Activated CD4-positive, CD25-positive, alpha-beta regulatory T cell (primary cell): ENCODE measurements at regions not wholly inside any gene's neighbourhood (a gene's known extent, or its start where the extent isn't known, plus 50 kb on each side); places are given as distances from the start of the nearest gene placed in this dataset.

Source experiments
- DNase-seq, 4 experiments: peaks; one replicate each; lab custom pipeline; 2025; lab: John Stamatoyannopoulos, UW

DNA sequence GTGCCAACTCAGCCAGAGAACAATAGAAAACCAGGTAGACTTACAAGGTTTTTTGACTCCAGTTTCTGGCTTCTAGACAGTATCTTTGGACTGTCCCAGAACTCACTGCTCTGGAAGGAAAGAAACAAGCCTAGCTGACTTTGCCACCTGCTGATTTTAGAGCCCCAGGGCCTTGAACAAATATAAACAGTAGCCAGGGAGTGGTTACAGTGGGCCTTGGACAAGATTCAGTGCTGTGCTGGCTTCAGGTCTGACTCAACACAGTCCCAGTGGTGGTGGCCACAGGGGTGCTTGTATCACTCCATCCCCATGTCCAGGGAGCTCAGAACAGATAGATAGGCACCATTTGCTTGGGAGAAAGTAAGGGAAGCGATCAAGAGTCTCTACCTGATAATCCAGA is 694.1 kb upstream of the ADGRL3 start:
- no peak for DNase-seq

DNA sequence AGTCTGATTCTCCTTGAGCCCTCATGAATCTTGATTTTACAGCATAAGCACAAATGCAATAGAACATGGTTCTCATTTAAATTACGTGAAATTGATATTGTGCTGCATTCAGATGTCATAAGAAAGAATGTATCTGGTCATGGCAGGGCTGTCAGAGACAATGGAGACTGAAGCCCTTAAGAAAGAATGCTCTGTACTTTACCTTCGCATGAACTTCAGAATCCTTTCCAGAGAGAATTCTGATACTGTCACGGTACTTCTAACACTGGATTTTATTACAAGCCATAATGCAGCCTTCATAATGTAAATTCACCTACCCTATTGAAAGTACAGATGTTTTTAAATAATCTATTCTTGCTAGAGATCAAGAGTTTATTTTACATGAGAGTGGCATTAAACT is 677.9 kb upstream of the ADGRL3 start:
- no peak for DNase-seq

DNA sequence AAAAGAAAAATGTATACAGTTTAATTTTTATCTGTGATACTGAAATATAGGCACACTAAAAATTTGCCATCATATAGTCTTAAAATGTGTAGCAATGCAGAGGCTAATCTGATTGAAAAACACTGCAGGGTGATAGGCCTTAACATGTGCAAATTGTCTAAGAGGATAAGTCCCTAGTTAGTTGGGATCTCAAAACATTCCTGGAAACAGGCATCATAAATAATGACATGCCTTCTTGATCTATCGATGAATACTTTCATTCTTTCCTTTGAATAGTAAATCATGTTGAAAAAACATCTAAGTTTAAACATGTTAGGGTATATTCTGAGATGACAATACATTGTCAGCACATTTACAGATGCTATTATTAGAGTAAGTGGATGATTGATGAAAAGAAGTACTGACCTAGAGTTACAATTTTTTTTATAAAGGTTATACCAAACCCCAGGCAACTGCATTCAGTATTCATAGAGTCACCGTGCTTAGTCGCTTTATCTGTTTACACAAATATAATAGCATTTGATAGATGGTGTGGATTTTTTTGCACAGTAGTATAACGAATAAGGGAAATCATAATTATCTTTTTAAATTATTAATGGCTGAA is 668.2 kb upstream of the ADGRL3 start:
- no peak for DNase-seq

- DNase-seq: no peak
Measured at GRCh38 chr4:60544981-60545380, 655.1 kb upstream of the ADGRL3 start.

DNA sequence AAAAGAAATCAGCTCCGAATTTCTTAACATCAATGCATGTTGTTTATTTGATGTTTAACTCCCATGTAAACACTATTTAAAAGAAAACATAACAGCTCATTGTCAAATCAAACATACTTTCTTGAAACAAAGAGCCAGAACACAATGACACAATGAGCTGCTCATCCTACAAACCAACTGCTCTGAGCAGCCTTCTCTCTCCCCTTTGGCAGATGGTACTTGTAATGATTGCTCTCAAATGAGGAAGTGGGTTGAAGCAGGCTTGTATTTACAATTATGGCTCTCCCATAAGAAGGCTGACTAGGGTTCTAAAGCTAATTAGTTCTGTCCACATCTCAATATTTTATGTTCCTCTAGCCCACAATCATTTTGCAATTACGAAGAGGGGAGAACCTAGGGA is 637.8 kb upstream of the ADGRL3 start:
- DNase-seq: no peak

DNA sequence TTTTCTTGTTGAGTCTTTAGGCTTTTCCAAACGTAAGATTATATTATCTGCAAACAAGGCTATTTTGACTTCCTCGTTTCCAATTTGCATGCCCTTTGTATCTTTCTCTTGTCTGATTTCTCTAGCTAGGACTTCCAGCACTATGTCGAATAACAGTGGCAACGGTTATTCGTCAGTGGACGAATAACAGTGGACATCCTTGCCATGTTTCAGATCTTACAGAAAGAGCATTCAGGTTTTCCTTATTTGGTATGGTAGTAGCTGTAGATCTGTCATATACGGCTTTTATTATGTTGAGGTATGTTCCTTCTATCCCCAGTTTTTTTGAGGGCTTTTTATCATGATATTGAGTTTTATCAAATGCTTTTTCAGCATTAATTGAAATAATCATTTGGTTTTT is 634.6 kb upstream of the ADGRL3 start:
- DNase-seq: no peak

DNA sequence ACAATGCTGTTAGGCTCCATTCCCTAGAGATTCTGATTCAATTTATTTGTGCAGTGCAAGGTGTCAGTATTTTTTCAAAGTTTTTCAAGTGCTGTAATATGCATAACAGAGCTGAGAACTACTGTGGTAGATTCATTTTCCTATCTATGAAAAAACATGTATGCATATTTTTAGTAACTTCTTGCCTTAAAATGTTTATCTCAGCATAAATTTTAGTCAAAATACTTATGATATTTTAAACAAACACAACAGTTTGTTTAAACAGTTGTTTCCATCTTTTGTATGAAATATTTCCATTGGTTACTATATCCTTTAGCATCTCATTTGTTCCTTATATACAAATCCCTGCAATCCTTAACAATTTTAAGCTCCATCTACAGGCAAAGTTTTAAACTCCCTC is 624.8 kb upstream of the ADGRL3 start:
- DNase-seq: no peak

DNA sequence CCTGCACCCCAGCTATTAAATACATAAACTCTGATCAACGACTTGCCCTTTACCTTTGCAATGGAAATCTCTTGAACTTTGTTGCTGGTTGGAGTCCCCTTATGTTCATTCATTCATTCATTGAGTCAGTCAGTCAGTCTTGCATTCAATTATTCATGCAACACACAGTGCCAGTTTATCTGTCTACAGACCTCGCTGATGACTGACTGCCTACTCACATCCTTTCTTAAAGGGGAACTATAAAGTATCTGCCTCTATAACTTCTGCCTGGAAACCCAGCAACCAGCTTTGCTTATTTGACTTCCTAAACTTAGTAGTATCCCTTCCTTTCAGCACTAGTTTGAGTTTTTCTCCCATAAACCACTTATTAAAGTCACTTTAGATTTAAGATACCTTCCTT is 620.8 kb upstream of the ADGRL3 start:
- DNase-seq: no peak

DNA sequence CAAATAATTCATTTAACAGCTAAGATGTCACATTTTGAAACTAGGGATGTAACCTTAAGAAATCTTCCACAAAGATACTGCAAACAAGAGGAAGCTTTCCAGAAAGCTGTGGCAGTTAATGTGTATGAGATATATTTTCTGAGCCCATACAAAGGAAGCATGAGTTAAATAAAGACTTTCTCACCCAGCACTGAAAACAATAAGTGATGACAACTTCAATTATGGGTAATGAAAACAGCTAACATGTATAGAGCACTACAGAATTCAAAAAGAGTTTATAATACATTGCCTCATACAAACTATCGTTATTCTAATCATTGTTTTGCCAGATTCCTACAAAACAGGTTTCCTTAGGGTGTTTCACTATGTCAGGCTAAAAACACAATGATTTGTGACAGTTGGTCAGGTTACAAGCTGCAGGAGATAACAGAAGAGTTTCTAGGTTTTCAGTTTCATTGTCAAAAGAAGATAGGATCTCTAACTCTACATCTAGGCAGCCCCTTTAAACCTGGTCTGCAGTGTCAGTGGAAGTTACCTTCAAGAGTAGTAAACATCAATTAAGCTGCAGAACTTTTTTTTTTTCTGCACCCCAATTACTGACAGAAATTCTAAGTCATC is 618.1 kb upstream of the ADGRL3 start:
- no peak for DNase-seq

DNA sequence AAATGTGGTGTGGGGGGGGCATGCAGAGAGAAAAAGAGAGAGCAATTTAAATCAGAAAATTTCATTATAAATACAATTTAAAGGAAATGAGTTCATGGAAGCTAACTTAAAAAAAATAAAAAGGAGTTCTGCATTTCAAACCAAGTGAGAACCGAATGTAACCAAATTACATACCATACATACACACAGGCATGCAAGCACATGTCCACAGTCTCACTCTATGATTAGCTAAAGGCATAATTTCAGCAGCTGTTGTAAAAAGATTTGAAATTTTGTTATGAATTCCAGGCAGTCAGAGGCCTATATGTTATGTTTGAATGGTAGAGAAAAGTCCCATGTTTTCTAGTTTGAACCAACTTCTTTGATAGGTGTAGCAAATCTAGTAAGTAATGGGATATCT is 611.6 kb upstream of the ADGRL3 start:
- DNase-seq: no peak

DNA sequence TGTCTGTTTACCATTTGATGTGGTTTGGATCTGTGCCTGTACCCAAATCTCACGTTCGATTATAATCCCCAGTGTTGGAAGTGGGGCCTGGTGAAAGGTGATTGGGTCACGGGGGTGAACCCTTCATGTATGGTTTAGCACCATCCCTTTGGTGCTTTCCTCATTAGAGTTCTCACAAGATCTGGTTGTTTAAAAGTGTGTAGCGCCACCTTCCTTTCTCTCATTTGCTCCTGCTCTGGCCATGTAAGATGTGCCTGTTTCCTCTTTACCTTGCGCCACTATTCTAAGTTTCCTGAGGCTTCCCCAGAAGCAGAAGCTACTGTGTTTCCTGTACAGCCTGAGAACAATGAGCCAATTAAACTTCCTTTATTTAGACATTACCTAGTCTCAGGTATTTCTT is 610.7 kb upstream of the ADGRL3 start:
- DNase-seq: no peak

DNA sequence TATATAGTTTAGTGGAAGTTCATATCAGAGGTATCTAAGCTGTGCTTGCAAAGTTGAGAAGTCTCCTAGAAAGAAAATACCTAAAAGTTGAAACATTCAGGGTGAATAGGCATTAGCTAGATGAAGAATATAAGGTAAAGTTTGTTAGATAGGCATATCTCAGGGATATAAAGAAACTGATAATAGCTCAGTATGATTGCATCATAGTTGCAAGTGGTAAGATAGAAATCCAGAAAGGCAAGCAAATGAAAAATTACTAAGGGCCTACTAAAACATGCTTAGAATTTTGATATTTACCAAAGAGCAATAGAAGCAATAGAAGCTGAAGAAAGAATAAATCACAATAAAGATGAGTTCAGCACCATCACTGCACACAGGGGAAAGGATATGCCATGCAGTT is 610.0 kb upstream of the ADGRL3 start:
- no peak for DNase-seq

- no peak for DNase-seq
Measured at GRCh38 chr4:60605646-60606354, 594.3 kb upstream of the ADGRL3 start.

- DNase-seq: no peak
Measured at GRCh38 chr4:60611762-60612496, 588.2 kb upstream of the ADGRL3 start.

GRCh38 chr4:60617731-60618130 is 582.4 kb upstream of the ADGRL3 start:
- DNase-seq: no peak

DNA sequence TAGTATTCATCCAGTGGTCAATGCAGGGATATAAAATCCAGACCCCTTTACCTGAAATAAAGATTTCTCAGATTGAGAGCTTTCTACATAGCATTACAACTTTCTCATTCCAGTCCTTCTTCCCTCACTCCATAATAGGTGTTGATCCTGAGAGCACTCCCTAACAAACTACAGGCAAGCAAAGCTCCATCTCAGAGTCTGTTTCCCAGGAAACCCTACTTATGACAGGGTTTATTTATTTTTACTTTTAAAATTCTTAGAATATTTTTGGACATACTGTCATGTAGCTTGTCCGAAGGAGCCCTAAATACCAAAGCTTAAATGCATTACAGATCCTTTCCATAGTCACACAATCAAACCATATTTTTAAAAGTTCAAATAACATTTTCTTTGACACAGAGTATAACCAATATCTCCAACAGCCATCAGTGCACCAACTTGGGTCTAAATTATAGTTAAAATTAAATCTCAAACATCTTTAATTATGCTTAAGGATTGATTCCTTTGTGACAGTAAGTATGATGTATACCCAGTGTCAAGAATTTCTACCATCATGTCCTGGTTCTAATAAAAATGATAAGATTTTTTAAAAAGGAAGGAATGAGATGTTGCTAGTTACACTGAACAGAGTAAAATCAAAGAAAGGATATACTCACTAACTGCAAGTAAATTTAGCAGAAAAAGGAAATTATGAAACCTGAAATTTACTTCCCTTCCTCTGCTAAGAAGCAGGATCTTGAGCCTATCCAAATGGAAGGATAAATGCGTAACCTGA is 580.4 kb upstream of the ADGRL3 start:
- no peak for DNase-seq

DNA sequence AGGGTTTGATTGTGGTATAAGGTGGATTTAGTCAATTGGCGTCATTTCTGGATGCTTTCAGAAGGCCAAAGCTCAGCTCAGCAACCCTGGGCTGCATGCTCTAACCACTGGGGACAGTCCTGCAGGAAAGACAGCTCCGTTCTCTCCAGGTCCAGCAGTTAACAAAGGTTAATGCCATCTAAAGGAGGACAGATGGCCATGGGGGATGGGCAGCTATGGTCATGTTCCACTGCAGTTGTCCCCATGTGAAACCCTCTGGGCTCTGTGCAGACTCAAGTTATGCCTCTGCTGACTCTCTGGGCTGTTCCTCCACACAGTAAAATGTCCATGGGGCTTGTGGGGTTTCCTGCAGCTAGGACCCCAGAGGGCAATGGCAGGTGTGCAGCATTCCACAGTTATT is 562.1 kb upstream of the ADGRL3 start:
- DNase-seq: no peak

DNA sequence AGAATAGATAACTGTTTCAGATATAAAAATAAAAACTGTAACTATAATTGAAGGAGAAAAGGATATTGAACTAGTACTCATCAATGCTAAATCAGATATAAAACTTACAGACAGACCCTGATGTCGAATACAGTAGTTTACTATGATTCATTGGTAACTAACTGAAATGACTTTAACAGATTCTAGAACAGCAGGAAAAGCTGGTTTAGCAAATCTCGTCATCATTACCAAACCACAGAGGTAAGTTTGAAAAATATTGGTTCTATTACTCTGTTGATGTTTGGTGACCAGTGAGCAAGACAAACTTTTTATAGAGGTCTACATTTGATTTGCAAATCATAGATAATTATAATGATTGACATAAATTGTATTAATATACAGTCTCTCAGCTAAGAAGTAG is 551.4 kb upstream of the ADGRL3 start:
- DNase-seq: no peak

DNA sequence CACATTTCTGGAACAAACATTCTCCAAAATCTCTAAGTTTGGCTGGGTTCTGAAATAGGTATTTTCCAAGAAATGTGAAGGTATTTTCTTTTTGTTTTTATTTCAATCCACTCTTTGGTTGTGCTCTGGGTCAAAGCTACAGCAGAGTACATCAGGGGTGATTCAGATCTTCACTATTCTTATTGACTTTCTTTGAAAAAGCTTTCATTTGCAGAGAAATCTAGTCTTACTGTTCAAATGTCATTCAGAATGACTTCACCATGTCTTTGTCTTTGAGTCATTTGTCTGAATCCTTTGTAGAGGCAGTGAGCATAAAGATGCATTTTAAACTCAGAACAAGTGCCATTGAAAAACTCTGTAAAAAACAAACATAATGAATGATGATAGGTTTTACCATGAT is 547.2 kb upstream of the ADGRL3 start:
- DNase-seq: no peak

DNA sequence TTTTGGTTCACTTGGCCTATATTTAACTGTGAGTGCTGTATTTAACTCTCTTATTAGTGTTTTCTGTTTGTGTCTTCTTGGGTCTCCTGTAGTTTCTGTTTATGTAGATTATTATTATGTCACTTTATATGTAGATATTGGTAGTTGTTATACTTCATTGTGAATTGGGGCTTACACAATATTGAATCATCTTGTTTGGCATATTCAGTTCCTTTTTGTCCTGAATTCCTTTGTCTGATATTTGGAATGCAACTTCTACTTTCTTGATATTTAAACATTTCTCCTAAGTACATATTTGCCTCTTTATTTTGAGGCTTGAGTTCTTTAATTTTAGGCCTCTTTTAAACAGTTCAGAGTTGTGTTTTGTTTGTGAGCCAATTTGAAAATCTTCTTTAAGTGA is 544.8 kb upstream of the ADGRL3 start:
- DNase-seq: no peak

DNA sequence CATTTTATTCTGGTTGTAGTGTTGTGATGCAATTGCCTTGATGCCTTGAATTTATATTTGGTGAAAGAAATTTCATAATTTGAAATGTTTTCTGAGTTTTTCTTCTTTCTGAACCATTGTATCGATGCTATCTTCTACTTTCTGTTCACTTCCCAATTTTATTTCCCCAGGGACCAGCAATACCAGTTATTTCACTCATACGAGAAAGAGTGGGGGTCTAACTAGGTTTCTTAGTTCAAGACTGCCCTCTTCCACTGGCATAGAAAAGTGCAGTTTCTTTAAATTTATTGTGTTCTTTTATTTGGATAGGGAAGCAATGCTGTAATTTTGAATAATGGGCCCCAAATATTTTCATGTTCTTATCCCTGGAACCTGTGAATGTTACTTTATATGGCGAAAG is 544.0 kb upstream of the ADGRL3 start:
- no peak for DNase-seq

DNA sequence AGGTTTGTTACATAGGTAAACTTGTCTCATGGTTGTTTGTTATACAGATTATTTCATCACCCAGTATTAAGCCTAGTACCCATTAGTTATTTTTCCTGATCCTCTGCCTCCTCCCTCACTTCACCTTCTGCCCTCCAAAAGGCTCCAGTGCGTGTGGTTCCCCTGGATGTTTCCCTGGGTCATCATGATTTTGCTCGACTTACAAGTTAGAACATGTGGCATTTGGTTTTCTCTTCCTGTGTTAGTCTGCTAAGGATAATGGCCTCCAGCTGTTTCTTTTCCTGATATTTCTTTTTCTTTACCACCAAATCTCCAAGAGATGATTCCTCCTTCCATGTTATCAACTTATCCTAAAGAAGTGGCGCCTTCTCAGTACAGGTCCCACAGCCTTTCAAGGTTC is 543.1 kb upstream of the ADGRL3 start:
- no peak for DNase-seq
